HG02571 (cell line): ENCODE measurements at regions not wholly inside any gene's neighbourhood (a gene's known extent, or its start where the extent isn't known, plus 50 kb on each side); places are given as distances from the start of the nearest gene placed in this dataset.

Source experiments
- ATAC-seq: cut with Tn5 transposase; IDR thresholded peaks from one replicate; pipeline ENCODE4 v1.9.1; 2021; ENCODE audit warnings: mild to moderate bottlenecking, moderate library complexity; ENCODE audit not compliant: unreplicated experiment

GRCh38 chr2:237011206-237011795 is 74.4 kb upstream of the COPS8 start:
- ATAC-seq = no peak

- no peak for ATAC-seq
These were observed 73.7 kb upstream of the COPS8 start for GRCh38 chr2:237012004-237012403.

GRCh38 chr2:237012577-237013267 is 73.0 kb upstream of the COPS8 start:
- no peak for ATAC-seq

GRCh38 chr2:237016121-237016915 is 69.4 kb upstream of the COPS8 start:
- ATAC-seq = no peak

- ATAC-seq = no peak
These were observed 65.6 kb upstream of the COPS8 start for GRCh38 chr2:237020090-237020489.

- no peak for ATAC-seq
These were observed 63.2 kb upstream of the COPS8 start for GRCh38 chr2:237022533-237022932.

- no peak for ATAC-seq
These were observed 61.4 kb upstream of the COPS8 start for GRCh38 chr2:237024255-237024654.

- no peak for ATAC-seq
These were observed 60.4 kb upstream of the COPS8 start for GRCh38 chr2:237025090-237025865.

- ATAC-seq = no peak
These were observed 58.5 kb upstream of the COPS8 start for GRCh38 chr2:237026981-237027711.

- no peak for ATAC-seq
These were observed 58.0 kb upstream of the COPS8 start for GRCh38 chr2:237027712-237028029.

- no peak for ATAC-seq
These were observed 55.3 kb upstream of the COPS8 start for GRCh38 chr2:237030382-237030781.

GRCh38 chr2:237033536-237034060 is 52.1 kb upstream of the COPS8 start:
- no peak for ATAC-seq

- no peak for ATAC-seq
These were observed 49.8 kb upstream of the COPS8 start for GRCh38 chr2:237035781-237036475.
